Fibroblast of lung (primary cell): ENCODE measurements at regions not wholly inside any gene's neighbourhood (a gene's known extent, or its start where the extent isn't known, plus 50 kb on each side); places are given as distances from the start of the nearest gene placed in this dataset.

Source experiments
- DNase-seq, 2 donors: peaks; one replicate each; pipeline versions ENCODE4 v3.0.0 to v3.0.0-alpha.2; 2010; ENCODE audit warnings: low read depth in 2 of 2
- H2AFZ ChIP-seq: 2 replicates; pipeline ENCODE4 v1.5.1; 2012; ENCODE audit warnings: low read length, control low read depth, inconsistent platforms
- H3K27ac ChIP-seq: 2 replicates; pipeline ENCODE4 v1.5.1; 2011; ENCODE audit warnings: low read length, control low read depth; ENCODE audit not compliant: insufficient read depth
- H3K27me3 ChIP-seq: 2 replicates; pipeline ENCODE4 v1.5.1; 2011; ENCODE audit warnings: mild to moderate bottlenecking, low read length; ENCODE audit not compliant: control insufficient read depth, insufficient read depth
- H3K36me3 ChIP-seq: 2 replicates; pipeline ENCODE4 v1.5.1; 2011; ENCODE audit warnings: low read length; ENCODE audit not compliant: control insufficient read depth, insufficient read depth
- H3K4me1 ChIP-seq: 2 replicates; pipeline ENCODE4 v1.5.1; 2011; ENCODE audit warnings: low read length; ENCODE audit not compliant: control insufficient read depth, insufficient read depth; ENCODE audit errors: extremely low read depth
- H3K4me2 ChIP-seq: 2 replicates; pipeline ENCODE4 v1.5.1; 2011; ENCODE audit warnings: low read length, control low read depth; ENCODE audit not compliant: insufficient read depth; ENCODE audit errors: extremely low read depth
- H3K4me3 ChIP-seq, 4 experiments: fragments of 200-600 bp in 1 of 4; sonication (generic) in 1 of 4; replicated peaks in 1 of 4; 2 replicates each; pipeline ENCODE4 v1.5.1; 2011 to 2016; ENCODE audit warnings: low read length in 4 of 4, low read depth in 3 of 4, mild to moderate bottlenecking in 3 of 4, control low read depth in 2 of 4, inconsistent platforms in 1 of 4, mixed read lengths in 1 of 4; ENCODE audit not compliant: insufficient read depth in 1 of 4; ENCODE audit errors: control extremely low read depth in 1 of 4
- H3K79me2 ChIP-seq: 2 replicates; pipeline ENCODE4 v1.5.1; 2012; ENCODE audit warnings: mild to moderate bottlenecking, low read length, inconsistent platforms; ENCODE audit not compliant: control insufficient read depth, insufficient read depth
- H3K9ac ChIP-seq: 2 replicates; pipeline ENCODE4 v1.5.1; 2011; ENCODE audit warnings: mild to moderate bottlenecking, low read length, control low read depth; ENCODE audit not compliant: insufficient read depth
- H3K9me3 ChIP-seq: 2 replicates; pipeline ENCODE4 v1.5.1; 2012; ENCODE audit warnings: low read depth, low read length; ENCODE audit not compliant: control insufficient read depth, insufficient read depth
- H4K20me1 ChIP-seq: 2 replicates; pipeline ENCODE4 v1.5.1; 2011; ENCODE audit warnings: low read length; ENCODE audit not compliant: control insufficient read depth, insufficient read depth; ENCODE audit errors: extremely low read depth
- CTCF ChIP-seq, 2 donors: IDR thresholded peaks in 1 of 2; conservative IDR thresholded peaks in 1 of 2; 1 replicate in 1 of 2; 2 replicates in 1 of 2; pipeline ENCODE4 v1.5.1; 2011 to 2012; ENCODE audit warnings: low read length in 2 of 2, control low read depth in 1 of 2, inconsistent platforms in 1 of 2, low read depth in 1 of 2, mild to moderate bottlenecking in 1 of 2
- EZH2 ChIP-seq: IDR thresholded peaks from 2 replicates; pipeline ENCODE4 v1.5.1; 2012; ENCODE audit warnings: low read length, control low read depth, mild to moderate bottlenecking; ENCODE audit errors: missing control alignments

DNA sequence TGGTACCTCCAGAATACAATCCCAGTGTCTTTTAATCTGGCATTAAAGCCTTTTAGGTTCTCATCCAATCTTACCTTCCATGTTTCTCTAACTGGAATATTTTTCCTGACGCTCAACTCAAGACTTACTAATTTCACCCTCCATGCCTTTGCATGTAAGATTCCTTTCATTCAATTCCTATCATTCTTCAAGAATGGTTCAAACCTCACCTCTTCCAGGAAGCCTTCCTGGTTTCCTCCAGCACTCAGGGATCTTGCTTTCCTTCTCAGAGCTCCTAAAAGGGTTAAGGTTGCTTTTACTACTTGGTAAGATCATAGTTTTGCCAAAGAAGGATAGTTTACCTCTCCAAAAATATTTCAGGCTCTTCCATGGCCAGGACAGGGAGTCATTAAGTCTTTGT is 91.2 kb upstream of the CACNA1E start:
- TF ChIP-seq EZH2: no peak
- no peak for TF ChIP-seq CTCF (conservative IDR thresholded peaks at IDR 0.05 in 1 of 2, IDR thresholded peaks at IDR 0.05 in 1 of 2; ENCODE audit: low read depth in 1 of 2, low read length in 2 of 2)
- Histone ChIP-seq H3K27ac (no peak overlapping the region), H3K4me1 (no peaks in the 10 kb centered on the region)

DNA sequence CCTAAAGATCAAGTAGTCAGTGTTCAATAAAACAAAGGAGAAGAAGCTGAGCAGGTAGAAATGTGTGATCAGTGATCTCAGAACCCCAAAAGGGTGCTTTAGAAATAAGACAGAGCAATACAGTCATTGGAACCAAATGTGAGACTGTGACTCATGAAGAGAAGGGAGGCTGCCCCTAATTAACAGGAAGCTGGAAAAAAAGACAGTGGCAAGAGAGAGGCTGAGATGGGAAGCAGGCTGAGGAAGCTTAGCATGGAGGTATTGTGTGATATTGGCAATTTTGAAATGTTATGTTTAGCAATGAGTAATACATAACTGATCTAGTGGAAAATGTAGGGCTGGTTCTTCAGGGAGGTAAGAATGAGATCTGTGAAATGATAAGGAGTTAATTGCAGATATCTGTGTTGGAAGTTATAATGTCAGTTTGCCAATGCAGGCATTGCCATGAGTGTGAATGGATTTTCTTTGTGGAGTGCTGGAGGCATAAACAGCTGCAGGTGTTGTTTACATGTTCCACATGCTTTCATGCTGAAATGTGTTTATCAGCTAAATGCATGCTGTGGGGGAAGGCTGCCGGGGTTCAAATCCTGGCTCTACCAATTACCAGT is 90.6 kb upstream of the CACNA1E start:
- no peak overlapping the region for H3K4me2 ChIP-seq
- H3K27ac ChIP-seq: no peak overlapping the region
- no peak overlapping the region for H2AFZ ChIP-seq
- no peak overlapping the region for H3K9ac ChIP-seq
- no peaks in the 10 kb centered on the region for H4K20me1 ChIP-seq
- no peaks in the 10 kb centered on the region for H3K9me3 ChIP-seq
- H3K4me3 ChIP-seq: no peak overlapping the region
- no peaks in the 10 kb centered on the region for H3K79me2 ChIP-seq
- H3K4me1 ChIP-seq: no peaks in the 10 kb centered on the region
- no peaks in the 10 kb centered on the region for H3K27me3 ChIP-seq
- no peak for DNase-seq
- no peaks in the 10 kb centered on the region for H3K36me3 ChIP-seq
- TF ChIP-seq EZH2 (no peak), CTCF (conservative IDR thresholded peaks at IDR 0.05 in 1 of 2, IDR thresholded peaks at IDR 0.05 in 1 of 2; ENCODE audit: low read depth in 1 of 2, low read length in 2 of 2) (no peak)

More for the DNA sequence above, 91.2 kb upstream of the CACNA1E start:
- no peak for DNase-seq
- Histone ChIP-seq H3K36me3 (no peaks in the 10 kb centered on the region), H3K4me2 (no peak overlapping the region), H2AFZ (no peak overlapping the region), H4K20me1 (no peaks in the 10 kb centered on the region), H3K27me3 (no peaks in the 10 kb centered on the region), H3K9me3 (no peaks in the 10 kb centered on the region), H3K79me2 (no peaks in the 10 kb centered on the region), H3K9ac (no peak overlapping the region), H3K4me3 (no peak overlapping the region)

DNA sequence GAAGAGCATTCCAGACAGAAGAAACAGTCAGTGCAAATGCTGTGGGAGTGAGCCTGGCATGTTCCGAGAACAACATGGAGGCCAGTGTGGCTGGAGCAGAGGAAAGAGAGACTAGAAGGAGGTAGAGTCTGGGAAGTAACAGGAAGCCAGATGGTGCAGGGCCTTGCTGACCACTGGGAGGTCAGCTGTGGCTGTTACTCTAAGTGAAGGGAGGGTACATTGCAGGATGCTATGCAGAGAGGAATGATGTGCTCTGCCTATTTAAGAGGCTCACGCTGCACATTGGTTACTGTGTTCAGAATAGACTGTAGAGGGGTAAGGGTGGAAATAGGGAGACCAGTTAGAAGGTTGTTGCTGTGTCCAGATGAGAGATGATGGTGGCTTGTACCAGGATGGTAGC is 88.6 kb upstream of the CACNA1E start:
- Histone ChIP-seq H3K36me3 (no peaks in the 10 kb centered on the region), H3K4me1 (no peaks in the 10 kb centered on the region), H3K9me3 (no peaks in the 10 kb centered on the region), H3K9ac (no peak overlapping the region), H3K4me2 (no peak overlapping the region), H3K79me2 (no peaks in the 10 kb centered on the region), H3K4me3 (no peak overlapping the region), H4K20me1 (no peaks in the 10 kb centered on the region), H3K27ac (no peak overlapping the region), H3K27me3 (no peaks in the 10 kb centered on the region), H2AFZ (no peak overlapping the region)
- TF ChIP-seq EZH2: no peak
- no peak for DNase-seq
